K562 (cell line): ENCODE measurements at regions not wholly inside any gene's neighbourhood (a gene's known extent, or its start where the extent isn't known, plus 50 kb on each side); places are given as distances from the start of the nearest gene placed in this dataset.

Experiments used
- ATAC-seq: fragments of 200-7000 bp; cut with Tn5 transposase; 3 replicates; pipeline ENCODE4 v1.9.1; 2020; ENCODE audit warnings: moderate library complexity
- BruUV-seq: library from RNA; stranded (reverse); fragments of 400-500 nt; replicated peaks from 2 replicates; lab custom pipeline; 2021; lab: Mats Ljungman, UMichigan
- CTCF ChIA-PET: fragments of 300-600 bp; formaldehyde crosslinking; extraction: SDS; loops from one replicate; lab custom pipeline; 2021; ENCODE audit warnings: low intra/inter-chr PET ratio; lab: Yijun Ruan, JAX
- POLR2A ChIA-PET: fragments of 300-600, 350-650 bp; sonication (Branson Sonifier 250); formaldehyde crosslinking; extraction: SDS; loops from one replicate; lab custom pipeline; 2021; ENCODE audit warnings: antibody characterized with exemption, inconsistent platforms; lab: Yijun Ruan, JAX
- DNase-seq, 4 experiments: peaks; one replicate each; pipeline versions ENCODE4 v3.0.0 to v3.0.0-alpha.2; 2011 to 2018; ENCODE audit warnings: low spot score in 3 of 4, mixed read lengths in 3 of 4; ENCODE audit errors: extremely low read depth in 1 of 4
- FAIRE-seq: peaks from 2 replicates; lab custom pipeline; 2011; peaks lifted over from hg19 to GRCh38; lab: Jason Lieb, UNC
- H2AFZ ChIP-seq: 2 replicates; pipeline ENCODE4 v1.6.0; 2011; ENCODE audit warnings: low read depth, low read length, control low read depth, inconsistent platforms
- H3K27ac ChIP-seq: fragments of 200-600 bp; 3 replicates; pipeline ENCODE4 v1.8.0; 2011; ENCODE audit warnings: low read depth, mild to moderate bottlenecking, control low read depth, inconsistent platforms, low read length, moderate library complexity, mixed read lengths; ENCODE audit errors: extremely low read depth
- H3K27me3 ChIP-seq, 2 experiments: fragments of 300-600 bp in 1 of 2; 2 replicates in 1 of 2; 3 replicates in 1 of 2; pipeline versions ENCODE4 v1.6.0 to v1.8.0; 2011; ENCODE audit warnings: inconsistent platforms in 2 of 2, low read length in 2 of 2, mild to moderate bottlenecking in 1 of 2, mixed read lengths in 1 of 2, moderate library complexity in 1 of 2; ENCODE audit not compliant: control insufficient read depth in 2 of 2, insufficient read depth in 2 of 2
- H3K36me3 ChIP-seq: fragments of 300-600 bp; 3 replicates; pipeline ENCODE4 v1.8.0; 2011; ENCODE audit warnings: mild to moderate bottlenecking, low read length, inconsistent platforms; ENCODE audit not compliant: control insufficient read depth, insufficient read depth
- H3K4me1 ChIP-seq, 2 experiments: fragments of 200-600 bp in 1 of 2; replicated peaks in 1 of 2; 2 replicates in 1 of 2; 3 replicates in 1 of 2; pipeline versions ENCODE4 v1.5.1 to v1.8.0; 2011; ENCODE audit warnings: inconsistent platforms in 2 of 2, low read length in 2 of 2, mild to moderate bottlenecking in 1 of 2, mixed read lengths in 1 of 2, moderate library complexity in 1 of 2; ENCODE audit not compliant: control insufficient read depth in 2 of 2, insufficient read depth in 2 of 2
- H3K4me2 ChIP-seq: 2 replicates; pipeline ENCODE4 v1.6.1; 2011; ENCODE audit warnings: low read length, control low read depth, inconsistent platforms, mixed read lengths; ENCODE audit not compliant: insufficient read depth
- H3K4me3 ChIP-seq: fragments of 200-600 bp; sonication (generic), shearing (Covaris generic); 2 replicates; pipeline ENCODE4 v1.5.1; 2016; ENCODE audit warnings: control low read depth, inconsistent platforms
- H3K79me2 ChIP-seq: fragments of 200-600 bp; 3 replicates; pipeline ENCODE4 v1.8.0; 2011; ENCODE audit warnings: low read length, inconsistent platforms; ENCODE audit not compliant: control insufficient read depth, insufficient read depth
- H3K9ac ChIP-seq, 2 experiments: 2 replicates each; pipeline versions ENCODE4 v1.6.0 to v1.6.1; 2011; ENCODE audit warnings: low read depth in 2 of 2, low read length in 2 of 2, control low read depth in 1 of 2, inconsistent platforms in 1 of 2, mild to moderate bottlenecking in 1 of 2, mixed read lengths in 1 of 2; ENCODE audit not compliant: insufficient read depth in 1 of 2
- H3K9me1 ChIP-seq: one replicate; pipeline ENCODE4 v1.6.0; 2011; ENCODE audit warnings: inconsistent platforms, mild to moderate bottlenecking, low read length, moderate library complexity; ENCODE audit not compliant: control insufficient read depth, insufficient read depth
- H3K9me3 ChIP-seq: replicated peaks from 2 replicates; pipeline ENCODE4 v1.5.1; 2011; ENCODE audit warnings: low read depth, low read length, inconsistent platforms; ENCODE audit not compliant: control insufficient read depth, insufficient read depth
- H4K20me1 ChIP-seq: replicated peaks from 2 replicates; pipeline ENCODE4 v1.6.1; 2011; ENCODE audit warnings: low read length, inconsistent platforms, mixed read lengths; ENCODE audit not compliant: control insufficient read depth, insufficient read depth
- BDP1 ChIP-seq: IDR thresholded peaks from 3 replicates; pipeline ENCODE4 v1.6.1; 2011; ENCODE audit not compliant: insufficient read length, insufficient read depth
- GABPA ChIP-seq: fragments of 200-800 bp; sonication (Bioruptor generic); conservative IDR thresholded peaks from 2 replicates; pipeline ENCODE4 v1.6.1; 2016; ENCODE audit warnings: low read depth, missing genetic modification characterization, missing compliant biosample characterization
- KAT7 ChIP-seq: sonication (generic); formaldehyde crosslinking; IDR thresholded peaks from 2 replicates; pipeline ENCODE4 v1.8.0; 2022; ENCODE audit warnings: missing genetic modification reagents, mild to moderate bottlenecking, borderline replicate concordance
- NCOA4 ChIP-seq: fragments of 450-650 bp; IDR thresholded peaks from 2 replicates; pipeline ENCODE4 v1.6.1; 2018; ENCODE audit warnings: mild to moderate bottlenecking; ENCODE audit not compliant: partially characterized antibody
- RAD21 ChIP-seq, 2 experiments: fragments of 250-450 bp in 1 of 2; fragments of 450-650 bp in 1 of 2; sonication (Bioruptor Pico) in 1 of 2; formaldehyde crosslinking in 1 of 2; IDR thresholded peaks in 1 of 2; conservative IDR thresholded peaks in 1 of 2; 2 replicates each; pipeline versions ENCODE4 v1.4.0 to v1.8.0; 2020 to 2022; ENCODE audit warnings: mild to moderate bottlenecking in 2 of 2, moderate library complexity in 1 of 2
- RFX1 ChIP-seq: fragments of 450-650 bp; IDR thresholded peaks from 2 replicates; pipeline ENCODE4 v1.6.1; 2016; ENCODE audit warnings: mild to moderate bottlenecking, moderate library complexity
- TAL1 ChIP-seq: fragments of 450-650 bp; IDR thresholded peaks from 2 replicates; pipeline ENCODE4 v1.6.1; 2016; ENCODE audit warnings: mild to moderate bottlenecking
- ZNF232 ChIP-seq: sonication (generic); formaldehyde crosslinking; IDR thresholded peaks from 2 replicates; pipeline ENCODE4 v1.8.0; 2022; ENCODE audit warnings: mild to moderate bottlenecking, missing genetic modification reagents
- ZNF77 ChIP-seq: fragments of 250-450 bp; sonication (Bioruptor Pico); IDR thresholded peaks from 2 replicates; pipeline ENCODE4 v1.5.0; 2020
- WGBS: fragments of 100-300 bp; shearing (Covaris generic); methylation state at CpG from one replicate; pipeline ENCODE4 v1.1.6; 2016; ENCODE audit warnings: low coverage, mixed read lengths; ENCODE audit not compliant: insufficient coverage; ENCODE audit errors: missing lambda C conversion rate; 5-methylcytosine and 5-hydroxymethylcytosine counted together
- in situ Hi-C: fragments of 300-500 bp; cut with MboI; formaldehyde crosslinking; loops from 4 replicates; pipeline ENCODE4 v1.15.0; 2018; ENCODE audit warnings: inconsistent platforms, mixed read lengths
- intact Hi-C: fragments of 100-400 bp; cut with micrococcal nuclease; formaldehyde crosslinking; loops from 2 replicates; pipeline ENCODE4 v1.14.2; 2022
- TF ChIP-seq, protein P1 (sequence below): sonication (generic); formaldehyde crosslinking; IDR thresholded peaks from 2 replicates; pipeline ENCODE4 v1.8.1; 2023; ENCODE audit warnings: mild to moderate bottlenecking, missing genetic modification reagents
- TF ChIP-seq, protein P2 (sequence below): sonication (generic); formaldehyde crosslinking; IDR thresholded peaks from 2 replicates; pipeline ENCODE4 v1.8.1; 2023; ENCODE audit warnings: mild to moderate bottlenecking, missing genetic modification reagents
- TF ChIP-seq, protein P3 (sequence below): fragments of 200-800 bp; sonication (Bioruptor generic); IDR thresholded peaks from 2 replicates; pipeline ENCODE4 v1.6.1; 2017; ENCODE audit warnings: missing genetic modification characterization, missing compliant biosample characterization
- TF ChIP-seq, protein P4 (sequence below), 3 experiments: IDR thresholded peaks in 2 of 3; conservative IDR thresholded peaks in 1 of 3; 2 replicates each; pipeline ENCODE4 v1.5.1; 2011 to 2012; ENCODE audit warnings: low read length in 3 of 3, mild to moderate bottlenecking in 3 of 3, control low read depth in 2 of 3, improper control_type of control experiment in 1 of 3, inconsistent platforms in 1 of 3, low read depth in 1 of 3, mixed read lengths in 1 of 3, moderate library complexity in 1 of 3; ENCODE audit not compliant: insufficient read depth in 2 of 3

DNA sequence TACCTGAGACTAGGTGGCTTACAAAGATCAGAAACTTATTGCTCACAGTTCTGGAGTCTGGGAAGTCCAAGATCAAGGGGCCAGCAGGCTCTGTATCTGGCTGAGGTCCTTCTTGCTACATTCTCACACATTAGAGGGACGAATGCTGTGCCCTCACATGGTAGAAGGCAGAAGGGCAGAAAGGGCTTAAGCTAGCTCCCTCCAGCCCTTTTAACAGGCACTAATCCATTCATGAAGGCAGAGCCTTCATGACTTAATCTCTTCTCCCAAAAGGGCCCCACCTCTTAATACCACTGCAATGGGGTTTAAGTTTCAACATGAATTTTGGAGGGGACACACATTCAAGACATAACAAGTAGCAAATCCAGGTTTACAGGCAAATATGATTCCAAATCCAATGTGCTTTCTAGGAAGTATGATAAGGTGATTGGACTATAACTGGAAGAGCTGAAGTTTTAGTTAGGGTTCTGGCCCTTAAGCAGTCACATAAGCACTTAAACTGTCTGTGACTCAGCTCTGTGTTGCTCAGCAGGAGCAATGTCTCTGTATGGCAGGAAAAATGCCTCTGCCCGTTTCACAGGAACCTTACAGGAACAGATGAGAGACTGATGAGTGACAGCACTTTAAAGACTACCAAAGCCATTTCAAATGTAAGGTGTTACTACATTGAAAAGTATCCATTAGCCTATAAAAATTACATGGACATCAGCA lies 119.6 kb upstream of the PTPRM start (continued):
- TF ChIP-seq, protein P1, sequence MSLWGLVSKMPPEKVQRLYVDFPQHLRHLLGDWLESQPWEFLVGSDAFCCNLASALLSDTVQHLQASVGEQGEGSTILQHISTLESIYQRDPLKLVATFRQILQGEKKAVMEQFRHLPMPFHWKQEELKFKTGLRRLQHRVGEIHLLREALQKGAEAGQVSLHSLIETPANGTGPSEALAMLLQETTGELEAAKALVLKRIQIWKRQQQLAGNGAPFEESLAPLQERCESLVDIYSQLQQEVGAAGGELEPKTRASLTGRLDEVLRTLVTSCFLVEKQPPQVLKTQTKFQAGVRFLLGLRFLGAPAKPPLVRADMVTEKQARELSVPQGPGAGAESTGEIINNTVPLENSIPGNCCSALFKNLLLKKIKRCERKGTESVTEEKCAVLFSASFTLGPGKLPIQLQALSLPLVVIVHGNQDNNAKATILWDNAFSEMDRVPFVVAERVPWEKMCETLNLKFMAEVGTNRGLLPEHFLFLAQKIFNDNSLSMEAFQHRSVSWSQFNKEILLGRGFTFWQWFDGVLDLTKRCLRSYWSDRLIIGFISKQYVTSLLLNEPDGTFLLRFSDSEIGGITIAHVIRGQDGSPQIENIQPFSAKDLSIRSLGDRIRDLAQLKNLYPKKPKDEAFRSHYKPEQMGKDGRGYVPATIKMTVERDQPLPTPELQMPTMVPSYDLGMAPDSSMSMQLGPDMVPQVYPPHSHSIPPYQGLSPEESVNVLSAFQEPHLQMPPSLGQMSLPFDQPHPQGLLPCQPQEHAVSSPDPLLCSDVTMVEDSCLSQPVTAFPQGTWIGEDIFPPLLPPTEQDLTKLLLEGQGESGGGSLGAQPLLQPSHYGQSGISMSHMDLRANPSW (CRISPR knock-in tag): no peak
- TF ChIP-seq BDP1: no peak
- no peak for TF ChIP-seq RFX1
- TF ChIP-seq GABPA (tag): no peak
- TF ChIP-seq ZNF232 (CRISPR knock-in tag): no peak
- TF ChIP-seq TAL1: no peak

DNA sequence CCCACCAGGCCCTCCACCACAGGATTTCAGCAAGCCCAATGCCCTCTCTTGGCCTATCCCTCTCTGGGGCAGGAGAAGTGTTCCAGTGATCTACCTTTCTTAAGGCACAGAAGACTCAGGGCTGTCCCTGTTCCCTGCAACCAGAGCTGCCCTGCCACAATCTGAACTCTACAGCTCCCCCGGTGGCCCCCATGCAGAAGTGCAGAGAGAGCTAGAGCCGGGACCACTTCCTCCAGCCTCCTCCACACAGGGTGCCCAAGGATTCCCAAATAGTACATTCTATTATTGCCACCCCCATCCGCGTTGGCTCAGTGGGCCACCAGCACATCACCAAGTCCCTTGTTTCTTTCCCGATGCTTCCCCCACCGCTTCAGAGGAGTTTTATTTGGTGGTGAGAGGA lies 114.8 kb upstream of the PTPRM start:
- intact Hi-C loops (no loop called here), in situ Hi-C loops (no loop called here)
- Histone ChIP-seq H3K36me3 (no peaks in the 10 kb centered on the region), H3K9me3 (no peaks in the 10 kb centered on the region), H3K27me3 (peaks cover 2 to 12% of the 10 kb centered on the region in 2 experiments; a peak in 4 of 5 replicates), H3K4me1 (no peaks in the 10 kb centered on the region), H3K4me2 (no peak overlapping the region), H3K9ac (no peak overlapping the region), H3K9me1 (no peaks in the 10 kb centered on the region), H3K4me3 (no peak overlapping the region), H3K27ac (no peak overlapping the region), H4K20me1 (peaks cover 8% of the 10 kb centered on the region; the same call in 1 of the 2 replicates), H3K79me2 (no peaks in the 10 kb centered on the region), H2AFZ (no peak overlapping the region)
- ChIA-PET CTCF (no interaction called here), POLR2A (no interaction called here)
- DNase-seq (peak; percentile 33 to 62 (median 58)), FAIRE-seq (no peak), ATAC-seq (peak; percentile 97)
- no TSS peak for BruUV-seq
- no peak for TF ChIP-seq ZNF77 (CRISPR knock-in tag)
- TF ChIP-seq RAD21 (CRISPR knock-in tag; conservative IDR thresholded peaks at IDR 0.05 in 1 of 2, IDR thresholded peaks at IDR 0.05 in 1 of 2): 0 out of 4 replicates have a peak, but pooled peaks of 1 of the 2 experiments have one; percentile 6
- no peak for TF ChIP-seq NCOA4
- TF ChIP-seq, protein P2, sequence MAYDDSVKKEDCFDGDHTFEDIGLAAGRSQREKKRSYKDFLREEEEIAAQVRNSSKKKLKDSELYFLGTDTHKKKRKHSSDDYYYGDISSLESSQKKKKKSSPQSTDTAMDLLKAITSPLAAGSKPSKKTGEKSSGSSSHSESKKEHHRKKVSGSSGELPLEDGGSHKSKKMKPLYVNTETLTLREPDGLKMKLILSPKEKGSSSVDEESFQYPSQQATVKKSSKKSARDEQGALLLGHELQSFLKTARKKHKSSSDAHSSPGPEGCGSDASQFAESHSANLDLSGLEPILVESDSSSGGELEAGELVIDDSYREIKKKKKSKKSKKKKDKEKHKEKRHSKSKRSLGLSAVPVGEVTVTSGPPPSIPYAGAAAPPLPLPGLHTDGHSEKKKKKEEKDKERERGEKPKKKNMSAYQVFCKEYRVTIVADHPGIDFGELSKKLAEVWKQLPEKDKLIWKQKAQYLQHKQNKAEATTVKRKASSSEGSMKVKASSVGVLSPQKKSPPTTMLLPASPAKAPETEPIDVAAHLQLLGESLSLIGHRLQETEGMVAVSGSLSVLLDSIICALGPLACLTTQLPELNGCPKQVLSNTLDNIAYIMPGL (CRISPR knock-in tag): no peak
- TF ChIP-seq, protein P3, sequence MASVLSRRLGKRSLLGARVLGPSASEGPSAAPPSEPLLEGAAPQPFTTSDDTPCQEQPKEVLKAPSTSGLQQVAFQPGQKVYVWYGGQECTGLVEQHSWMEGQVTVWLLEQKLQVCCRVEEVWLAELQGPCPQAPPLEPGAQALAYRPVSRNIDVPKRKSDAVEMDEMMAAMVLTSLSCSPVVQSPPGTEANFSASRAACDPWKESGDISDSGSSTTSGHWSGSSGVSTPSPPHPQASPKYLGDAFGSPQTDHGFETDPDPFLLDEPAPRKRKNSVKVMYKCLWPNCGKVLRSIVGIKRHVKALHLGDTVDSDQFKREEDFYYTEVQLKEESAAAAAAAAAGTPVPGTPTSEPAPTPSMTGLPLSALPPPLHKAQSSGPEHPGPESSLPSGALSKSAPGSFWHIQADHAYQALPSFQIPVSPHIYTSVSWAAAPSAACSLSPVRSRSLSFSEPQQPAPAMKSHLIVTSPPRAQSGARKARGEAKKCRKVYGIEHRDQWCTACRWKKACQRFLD: no peak
- TF ChIP-seq, protein P4, sequence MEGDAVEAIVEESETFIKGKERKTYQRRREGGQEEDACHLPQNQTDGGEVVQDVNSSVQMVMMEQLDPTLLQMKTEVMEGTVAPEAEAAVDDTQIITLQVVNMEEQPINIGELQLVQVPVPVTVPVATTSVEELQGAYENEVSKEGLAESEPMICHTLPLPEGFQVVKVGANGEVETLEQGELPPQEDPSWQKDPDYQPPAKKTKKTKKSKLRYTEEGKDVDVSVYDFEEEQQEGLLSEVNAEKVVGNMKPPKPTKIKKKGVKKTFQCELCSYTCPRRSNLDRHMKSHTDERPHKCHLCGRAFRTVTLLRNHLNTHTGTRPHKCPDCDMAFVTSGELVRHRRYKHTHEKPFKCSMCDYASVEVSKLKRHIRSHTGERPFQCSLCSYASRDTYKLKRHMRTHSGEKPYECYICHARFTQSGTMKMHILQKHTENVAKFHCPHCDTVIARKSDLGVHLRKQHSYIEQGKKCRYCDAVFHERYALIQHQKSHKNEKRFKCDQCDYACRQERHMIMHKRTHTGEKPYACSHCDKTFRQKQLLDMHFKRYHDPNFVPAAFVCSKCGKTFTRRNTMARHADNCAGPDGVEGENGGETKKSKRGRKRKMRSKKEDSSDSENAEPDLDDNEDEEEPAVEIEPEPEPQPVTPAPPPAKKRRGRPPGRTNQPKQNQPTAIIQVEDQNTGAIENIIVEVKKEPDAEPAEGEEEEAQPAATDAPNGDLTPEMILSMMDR (IDR thresholded peaks at IDR 0.05 in 2 of 3, conservative IDR thresholded peaks at IDR 0.05 in 1 of 3; ENCODE audit: insufficient read depth in 2 of 3, low read depth in 1 of 3, low read length in 3 of 3): peak; percentile 46 to 65 (median 51)
- TF ChIP-seq KAT7 (CRISPR knock-in tag): no peak
- 0% methylated on average over 6 of the region's 6 CpGs for WGBS
